Gastroesophageal sphincter (tissue), 4 donors: ENCODE measurements at regions not wholly inside any gene's neighbourhood (a gene's known extent, or its start where the extent isn't known, plus 50 kb on each side); places are given as distances from the start of the nearest gene placed in this dataset.

ENCODE experiments used
- ATAC-seq: fragments of 150-250 bp; one replicate; pipeline ENCODE4 v1.9.1; 2016; ENCODE audit warnings: mild to moderate bottlenecking, moderate library complexity
- H3K27ac ChIP-seq, 4 donors: fragments of 200-600 bp; sonication (generic) in 3 of 4; 1 replicate in 3 of 4; 2 replicates in 1 of 4; pipeline ENCODE4 v1.5.1; 2016 to 2019
- H3K27me3 ChIP-seq: fragments of 200-600 bp; sonication (generic); one replicate; pipeline ENCODE4 v1.5.1; 2019
- H3K36me3 ChIP-seq, 2 donors: fragments of 200-600 bp; sonication (generic); one replicate each; pipeline ENCODE4 v1.5.1; 2019; ENCODE audit warnings: control low read depth in 1 of 2
- H3K4me1 ChIP-seq, 3 donors: fragments of 200-600 bp; sonication (generic); 1 replicate in 2 of 3; 2 replicates in 1 of 3; pipeline ENCODE4 v1.5.1; 2016 to 2019; ENCODE audit warnings: control low read depth in 2 of 3
- H3K4me3 ChIP-seq, 2 donors: fragments of 200-600 bp; sonication (generic); one replicate each; pipeline ENCODE4 v1.5.1; 2019; ENCODE audit warnings: mild to moderate bottlenecking in 1 of 2, moderate library complexity in 1 of 2
- H3K9me3 ChIP-seq, 3 donors: fragments of 200-600 bp; sonication (generic); one replicate each; pipeline ENCODE4 v1.5.1; 2017 to 2019; ENCODE audit warnings: control low read depth in 2 of 3
- EP300 ChIP-seq: sonication (generic); formaldehyde crosslinking; IDR thresholded peaks from one replicate; pipeline ENCODE4 v1.6.1; 2017; ENCODE audit warnings: antibody characterized with exemption, mild to moderate bottlenecking
- POLR2A ChIP-seq, 2 donors: fragments of 450-650 bp; IDR thresholded peaks; one replicate each; pipeline ENCODE4 v1.6.1; 2017; ENCODE audit warnings: antibody characterized with exemption in 2 of 2, mild to moderate bottlenecking in 2 of 2, moderate library complexity in 1 of 2
- POLR2AphosphoS5 ChIP-seq: sonication (generic); formaldehyde crosslinking; IDR thresholded peaks from one replicate; pipeline ENCODE4 v1.6.1; 2017; ENCODE audit warnings: antibody characterized with exemption
- WGBS, 2 donors: methylation state at CpG; one replicate each; pipeline ENCODE4 v1.1.5; 2018; ENCODE audit warnings: low coverage in 1 of 2; 5-methylcytosine and 5-hydroxymethylcytosine counted together
- TF ChIP-seq, protein P1 (sequence below), 4 experiments: fragments of 200-600 bp in 2 of 4; fragments of 450-650 bp in 2 of 4; sonication (generic) in 1 of 4; IDR thresholded peaks; one replicate each; pipeline ENCODE4 v1.5.1; 2017 to 2019; ENCODE audit warnings: antibody characterized with exemption in 4 of 4, mild to moderate bottlenecking in 2 of 4, moderate library complexity in 2 of 4

DNA sequence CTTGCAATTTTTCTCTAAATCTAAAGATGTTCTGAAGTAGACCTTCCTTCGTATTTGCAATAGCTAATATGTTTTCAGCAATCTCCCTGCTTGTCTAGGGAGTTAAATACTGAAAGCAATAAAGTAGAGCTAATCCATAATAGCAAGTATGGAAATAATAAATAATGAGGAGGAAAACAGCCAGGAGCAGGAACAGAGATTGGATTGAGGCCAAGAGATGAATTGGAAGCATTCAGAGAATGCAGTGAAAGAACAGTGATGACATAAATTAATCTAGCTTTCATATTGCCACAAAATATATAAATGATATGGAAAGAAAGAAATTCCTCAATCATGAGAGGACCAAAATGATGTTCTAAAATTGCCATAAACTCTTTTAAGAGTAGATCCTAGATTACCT, 679.7 kb downstream of the METTL4 start:
- no peak overlapping the region for H3K4me3 ChIP-seq
- H3K27ac ChIP-seq = no peak overlapping the region
- ATAC-seq = no peak
- no peaks in the 10 kb centered on the region for H3K4me1 ChIP-seq
- TF ChIP-seq POLR2A (IDR thresholded peaks at IDR 0.05) (no peak), POLR2AphosphoS5 (no peak), EP300 (no peak)
- TF ChIP-seq, protein P1, sequence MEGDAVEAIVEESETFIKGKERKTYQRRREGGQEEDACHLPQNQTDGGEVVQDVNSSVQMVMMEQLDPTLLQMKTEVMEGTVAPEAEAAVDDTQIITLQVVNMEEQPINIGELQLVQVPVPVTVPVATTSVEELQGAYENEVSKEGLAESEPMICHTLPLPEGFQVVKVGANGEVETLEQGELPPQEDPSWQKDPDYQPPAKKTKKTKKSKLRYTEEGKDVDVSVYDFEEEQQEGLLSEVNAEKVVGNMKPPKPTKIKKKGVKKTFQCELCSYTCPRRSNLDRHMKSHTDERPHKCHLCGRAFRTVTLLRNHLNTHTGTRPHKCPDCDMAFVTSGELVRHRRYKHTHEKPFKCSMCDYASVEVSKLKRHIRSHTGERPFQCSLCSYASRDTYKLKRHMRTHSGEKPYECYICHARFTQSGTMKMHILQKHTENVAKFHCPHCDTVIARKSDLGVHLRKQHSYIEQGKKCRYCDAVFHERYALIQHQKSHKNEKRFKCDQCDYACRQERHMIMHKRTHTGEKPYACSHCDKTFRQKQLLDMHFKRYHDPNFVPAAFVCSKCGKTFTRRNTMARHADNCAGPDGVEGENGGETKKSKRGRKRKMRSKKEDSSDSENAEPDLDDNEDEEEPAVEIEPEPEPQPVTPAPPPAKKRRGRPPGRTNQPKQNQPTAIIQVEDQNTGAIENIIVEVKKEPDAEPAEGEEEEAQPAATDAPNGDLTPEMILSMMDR (IDR thresholded peaks at IDR 0.05) = no peak
- WGBS, 2 donors = 33 to 50% methylated on average over 1 of the region's 1 CpG
- H3K36me3 ChIP-seq = no peaks in the 10 kb centered on the region
- no peaks in the 10 kb centered on the region for H3K9me3 ChIP-seq
- no peaks in the 10 kb centered on the region for H3K27me3 ChIP-seq

DNA sequence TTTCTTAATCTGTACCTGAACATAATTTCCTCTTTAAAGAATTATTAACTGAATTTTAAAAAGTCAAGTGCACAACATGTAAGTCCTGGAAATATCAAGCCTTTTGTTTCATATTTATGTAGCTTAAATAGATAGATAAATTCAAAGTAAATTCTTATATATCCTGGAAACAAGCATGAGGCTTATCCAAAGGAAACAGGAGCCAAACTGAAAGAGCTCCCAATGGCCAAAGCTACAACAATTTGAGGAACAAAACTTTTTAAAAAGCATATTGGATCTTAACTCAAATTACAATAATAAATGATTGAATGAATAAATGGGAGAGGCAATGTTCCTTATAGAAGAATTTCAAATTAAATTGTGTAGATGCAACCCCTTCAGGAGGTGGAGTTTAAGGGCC, 679.1 kb downstream of the METTL4 start:
- no peaks in the 10 kb centered on the region for H3K27me3 ChIP-seq
- TF ChIP-seq POLR2AphosphoS5 (no peak), EP300 (no peak), POLR2A (IDR thresholded peaks at IDR 0.05) (no peak)
- TF ChIP-seq, protein P1 (IDR thresholded peaks at IDR 0.05) = no peak
- no peak overlapping the region for H3K27ac ChIP-seq
- H3K36me3 ChIP-seq = no peaks in the 10 kb centered on the region
- no peak overlapping the region for H3K4me3 ChIP-seq
- no peaks in the 10 kb centered on the region for H3K4me1 ChIP-seq
- H3K9me3 ChIP-seq = no peaks in the 10 kb centered on the region
- no peak for ATAC-seq

GRCh38 chr18:1895456-1896185, 675.7 kb downstream of the METTL4 start:
- WGBS, 2 donors = 53 to 54% methylated on average over 4 of the region's 4 CpGs
- no peak overlapping the region for H3K27ac ChIP-seq
- TF ChIP-seq EP300 (no peak), POLR2A (IDR thresholded peaks at IDR 0.05) (no peak), POLR2AphosphoS5 (no peak)
- TF ChIP-seq, protein P1 (IDR thresholded peaks at IDR 0.05) = no peak
- no peaks in the 10 kb centered on the region for H3K36me3 ChIP-seq
- no peaks in the 10 kb centered on the region for H3K9me3 ChIP-seq
- no peaks in the 10 kb centered on the region for H3K4me1 ChIP-seq
- no peak for ATAC-seq
- H3K4me3 ChIP-seq = no peak overlapping the region
- H3K27me3 ChIP-seq = no peaks in the 10 kb centered on the region

DNA sequence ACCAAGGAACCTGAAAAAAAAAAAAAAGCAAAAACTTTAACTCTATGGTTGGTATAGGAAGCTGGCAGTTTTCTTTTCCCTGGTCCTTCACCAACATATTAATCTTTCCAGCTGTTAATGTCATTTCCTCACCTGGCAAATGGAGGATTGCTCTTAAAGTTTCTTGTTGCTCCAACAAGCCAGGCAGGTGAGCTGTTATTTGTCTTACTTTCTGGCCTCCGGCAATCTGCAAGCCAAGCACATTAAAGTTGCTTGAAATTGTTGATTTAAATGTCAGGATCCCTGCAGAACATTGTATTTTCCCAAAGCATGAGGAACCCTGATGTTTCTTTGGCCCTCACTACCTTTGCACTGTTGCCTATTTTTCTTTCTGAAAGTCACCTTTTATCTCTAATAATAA, 664.9 kb downstream of the METTL4 start:
- Histone ChIP-seq H3K9me3 (peaks cover 0 to 13% (median 0%) of the 10 kb centered on the region in 3 donors), H3K36me3 (no peaks in the 10 kb centered on the region), H3K27ac (no peak overlapping the region), H3K27me3 (no peaks in the 10 kb centered on the region), H3K4me3 (no peak overlapping the region), H3K4me1 (no peaks in the 10 kb centered on the region)
- no peak for ATAC-seq
- no peak for TF ChIP-seq EP300
- TF ChIP-seq, protein P1 (IDR thresholded peaks at IDR 0.05) = no peak
- 56 to 75% methylated on average over 1 of the region's 1 CpG for WGBS, 2 donors

- TF ChIP-seq, protein P1 (IDR thresholded peaks at IDR 0.05) = no peak
- TF ChIP-seq EP300 = no peak
- no peak for TF ChIP-seq POLR2A (IDR thresholded peaks at IDR 0.05)
- no peak for TF ChIP-seq POLR2AphosphoS5
- Histone ChIP-seq H3K4me1 (no peaks in the 10 kb centered on the region), H3K9me3 (peaks cover 0 to 16% (median 0%) of the 10 kb centered on the region in 3 donors), H3K4me3 (no peak overlapping the region), H3K36me3 (no peaks in the 10 kb centered on the region), H3K27ac (no peak overlapping the region), H3K27me3 (no peaks in the 10 kb centered on the region)
- 47 to 74% methylated on average over 3 of the region's 3 CpGs for WGBS, 2 donors
- ATAC-seq = no peak
Observed at GRCh38 chr18:1907470-1908206, 663.7 kb downstream of the METTL4 start.
